MM.1S (cell line): ENCODE measurements at regions not wholly inside any gene's neighbourhood (a gene's known extent, or its start where the extent isn't known, plus 50 kb on each side); places are given as distances from the start of the nearest gene placed in this dataset.

Experiments used
- CTCF ChIP-seq: fragments of 300-600 bp; sonication (generic); IDR thresholded peaks from 2 replicates; pipeline ENCODE4 v1.5.1; 2016; ENCODE audit warnings: antibody characterized with exemption, low read length, mixed read lengths
- EZH2 ChIP-seq: fragments of 300-600 bp; sonication (generic); optimal IDR thresholded peaks from 2 replicates; pipeline ENCODE3; 2017; ENCODE audit warnings: low read depth, mild to moderate bottlenecking, antibody characterized with exemption, low read length, mixed read lengths

- no peak for TF ChIP-seq EZH2
- TF ChIP-seq CTCF = no peak
Observed at GRCh38 chr5:115419846-115420585, 123.6 kb upstream of the CCDC112 start.
